ENCODE measurements at regions not wholly inside any gene's neighbourhood (a gene's known extent, or its start where the extent isn't known, plus 50 kb on each side); places are given as distances from the start of the nearest gene placed in this dataset.

DNA sequence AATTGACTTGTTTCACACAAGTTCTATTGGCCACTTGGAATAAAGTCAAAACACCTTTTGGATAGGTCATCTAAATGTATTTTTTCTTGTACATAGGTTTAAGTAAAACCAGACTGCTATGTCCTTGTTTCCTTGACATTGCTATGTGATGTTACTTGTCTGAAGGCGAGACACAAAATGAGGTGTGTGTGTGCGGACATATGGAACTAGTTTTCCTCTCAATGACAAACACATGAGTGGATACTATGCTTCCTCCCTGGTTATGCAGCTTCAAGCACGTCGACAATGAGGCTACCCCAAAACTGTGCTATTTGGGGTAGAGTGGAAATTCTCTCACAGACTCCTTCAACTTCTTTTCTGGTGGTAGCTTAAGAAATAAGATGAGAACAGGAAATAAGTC is 276.8 kb downstream of the GAS1 start:
- Mint-ChIP-seq H3K27ac (no peak overlapping the region), H3K36me3 (peaks cover 0 to 6% of the 10 kb centered on the region in 2 donors), H3K9me3 (peaks cover 5 to 9% of the 10 kb centered on the region in 2 donors)
- DNase-seq (ENCODE audit: low spot score in 2 of 2) (no peak), ATAC-seq (no peak)

DNA sequence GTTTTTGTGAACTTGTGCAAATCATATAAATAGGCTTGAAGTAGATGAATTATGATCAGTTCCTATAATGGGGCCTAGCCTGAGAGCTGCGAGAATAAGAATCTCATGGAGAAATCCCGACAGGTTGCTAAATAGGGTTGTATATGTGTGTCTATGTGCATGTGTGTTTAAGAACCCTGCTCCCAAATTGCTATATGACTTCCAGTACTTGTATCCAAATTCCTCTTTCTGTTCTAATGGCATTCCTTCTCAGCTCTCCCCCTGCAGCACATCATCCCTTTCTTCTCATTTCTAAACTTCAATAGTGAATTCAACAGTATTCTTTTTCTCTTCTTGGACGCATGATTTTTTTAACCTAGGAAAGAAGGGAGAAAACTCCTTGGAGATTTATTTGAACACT is 277.2 kb downstream of the GAS1 start:
- ATAC-seq (no peak), DNase-seq (ENCODE audit: low spot score in 2 of 2) (no peak)
- H3K36me3 Mint-ChIP-seq = peaks cover 0 to 6% of the 10 kb centered on the region in 2 donors
- peaks cover 5 to 9% of the 10 kb centered on the region in 2 donors for H3K9me3 Mint-ChIP-seq
- no peak overlapping the region for H3K27ac Mint-ChIP-seq

- peaks cover 0 to 6% of the 10 kb centered on the region in 2 donors for H3K36me3 Mint-ChIP-seq
- no peak for ATAC-seq
- no peak overlapping the region for H3K27ac Mint-ChIP-seq
- DNase-seq (ENCODE audit: low spot score in 2 of 2) = no peak
- peaks cover 5 to 9% of the 10 kb centered on the region in 2 donors for H3K9me3 Mint-ChIP-seq
Observed at GRCh38 chr9:86669422-86669821, 277.9 kb downstream of the GAS1 start.

DNA sequence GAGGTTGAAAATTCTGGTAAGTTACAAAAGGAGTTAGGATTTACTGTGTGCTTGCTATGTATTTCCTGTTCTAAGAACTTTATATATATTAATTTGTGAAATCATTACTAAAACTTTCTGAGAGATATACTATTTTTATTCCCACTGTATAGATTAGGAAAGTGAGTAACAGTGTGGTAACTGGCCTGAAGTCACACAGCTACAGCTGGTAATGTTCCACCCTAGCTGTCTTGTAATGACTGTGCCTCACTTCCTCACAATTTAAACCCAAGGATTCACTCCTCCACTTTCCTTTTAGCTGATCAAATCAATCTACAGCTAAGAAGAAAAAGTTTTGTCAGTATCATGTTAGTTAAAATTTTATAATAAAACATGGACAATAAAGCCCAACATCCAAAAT is 278.8 kb downstream of the GAS1 start:
- H3K9me3 Mint-ChIP-seq = peaks cover 5 to 9% of the 10 kb centered on the region in 2 donors
- peaks cover 0 to 6% of the 10 kb centered on the region in 2 donors for H3K36me3 Mint-ChIP-seq
- H3K27ac Mint-ChIP-seq = no peak overlapping the region
- DNase-seq (ENCODE audit: low spot score in 2 of 2) (no peak), ATAC-seq (peak; percentile 44 to 92)

DNA sequence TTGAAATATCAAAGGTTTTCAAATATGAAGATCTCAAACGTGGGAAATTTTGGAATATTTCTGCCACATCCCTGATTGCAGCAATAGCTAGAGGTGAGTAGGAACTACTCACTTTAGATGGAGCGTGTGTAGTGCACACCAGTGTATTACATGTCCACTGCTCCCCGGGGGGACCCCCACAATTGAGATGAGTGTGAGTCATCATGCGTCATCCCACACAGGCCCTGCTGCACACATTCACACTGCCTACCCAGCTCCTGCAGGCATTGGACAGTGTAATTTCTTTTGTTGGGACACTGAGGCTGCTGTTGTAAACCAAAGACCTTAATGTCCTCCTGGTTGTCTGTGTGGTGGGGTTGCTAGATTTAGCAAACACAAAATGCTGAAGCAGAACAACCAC is 280.0 kb downstream of the GAS1 start:
- DNase-seq (ENCODE audit: low spot score in 2 of 2) (no peak), ATAC-seq (peak; percentile 31 to 33)
- H3K36me3 Mint-ChIP-seq = peaks cover 0 to 6% of the 10 kb centered on the region in 2 donors
- H3K9me3 Mint-ChIP-seq = peaks cover 5 to 9% of the 10 kb centered on the region in 2 donors
- no peak overlapping the region for H3K27ac Mint-ChIP-seq

GRCh38 chr9:86665416-86665815 is 281.9 kb downstream of the GAS1 start:
- no peak for ATAC-seq
- H3K9me3 Mint-ChIP-seq = peaks cover 4 to 5% of the 10 kb centered on the region in 2 donors
- DNase-seq (ENCODE audit: low spot score in 2 of 2) = no peak
- H3K27ac Mint-ChIP-seq = no peak overlapping the region
- H3K36me3 Mint-ChIP-seq = peaks cover 0 to 6% of the 10 kb centered on the region in 2 donors

GRCh38 chr9:86664603-86665002 is 282.7 kb downstream of the GAS1 start:
- Mint-ChIP-seq H3K9me3 (peaks cover 4 to 5% of the 10 kb centered on the region in 2 donors), H3K27ac (no peak overlapping the region), H3K36me3 (peaks cover 0 to 6% of the 10 kb centered on the region in 2 donors)
- DNase-seq (ENCODE audit: low spot score in 2 of 2) (no peak), ATAC-seq (peak in 1 of 2 donors; percentile 25)

DNA sequence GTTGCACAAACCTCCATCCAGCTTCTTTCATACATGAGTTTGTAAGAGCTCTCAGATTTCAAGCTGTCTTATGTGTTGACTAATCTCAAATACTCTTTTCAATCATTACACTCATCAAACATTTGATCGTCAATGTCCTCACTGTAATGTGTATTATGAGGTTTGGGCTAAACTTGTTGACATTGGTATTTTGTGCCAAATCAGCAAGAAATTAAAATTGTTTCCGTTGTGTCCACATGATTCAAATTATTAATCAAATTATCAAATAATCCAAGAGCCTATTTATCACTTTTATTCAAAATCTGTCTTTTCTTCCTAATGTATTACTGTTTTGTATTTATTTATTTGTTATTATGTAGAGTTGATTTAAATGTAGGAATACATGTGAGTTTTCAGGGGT is 283.4 kb downstream of the GAS1 start:
- no peak for DNase-seq (ENCODE audit: low spot score in 2 of 2)
- no peak for ATAC-seq
- Mint-ChIP-seq H3K36me3 (peaks cover 0 to 6% of the 10 kb centered on the region in 2 donors), H3K9me3 (peaks cover 4 to 9% of the 10 kb centered on the region in 2 donors), H3K27ac (no peak overlapping the region)

DNA sequence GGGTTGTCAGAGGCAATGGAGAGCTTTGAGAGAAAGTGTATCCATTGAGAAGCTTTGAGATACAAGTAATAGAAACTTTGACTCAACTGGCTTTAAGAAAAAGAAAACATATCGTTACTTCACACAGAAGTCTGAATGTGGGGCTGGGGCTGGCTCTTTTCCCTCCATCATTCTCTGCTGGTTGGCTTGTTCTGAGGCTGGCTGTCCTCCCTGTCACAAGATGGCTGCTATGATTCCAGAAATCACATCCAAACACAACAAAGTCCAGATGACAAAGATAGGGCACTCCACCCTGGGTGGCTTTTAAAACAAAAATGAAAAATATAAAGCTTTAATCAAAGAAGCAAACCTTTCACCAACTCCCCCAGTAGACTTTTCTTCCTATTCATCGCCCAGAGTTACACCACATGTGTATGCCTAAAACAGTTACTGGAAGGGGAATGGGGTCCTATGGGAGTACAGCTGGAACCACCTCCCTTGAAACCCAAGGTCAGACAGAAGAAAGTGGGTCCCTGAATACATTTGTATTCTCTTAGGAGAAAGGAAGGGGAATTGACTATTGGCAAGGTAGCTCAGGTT is 284.3 kb downstream of the GAS1 start:
- H3K9me3 Mint-ChIP-seq = peaks cover 4 to 10% of the 10 kb centered on the region in 2 donors
- H3K36me3 Mint-ChIP-seq = peaks cover 0 to 6% of the 10 kb centered on the region in 2 donors
- H3K27ac Mint-ChIP-seq = no peak overlapping the region
- ATAC-seq = no peak
- no peak for DNase-seq (ENCODE audit: low spot score in 2 of 2)

DNA sequence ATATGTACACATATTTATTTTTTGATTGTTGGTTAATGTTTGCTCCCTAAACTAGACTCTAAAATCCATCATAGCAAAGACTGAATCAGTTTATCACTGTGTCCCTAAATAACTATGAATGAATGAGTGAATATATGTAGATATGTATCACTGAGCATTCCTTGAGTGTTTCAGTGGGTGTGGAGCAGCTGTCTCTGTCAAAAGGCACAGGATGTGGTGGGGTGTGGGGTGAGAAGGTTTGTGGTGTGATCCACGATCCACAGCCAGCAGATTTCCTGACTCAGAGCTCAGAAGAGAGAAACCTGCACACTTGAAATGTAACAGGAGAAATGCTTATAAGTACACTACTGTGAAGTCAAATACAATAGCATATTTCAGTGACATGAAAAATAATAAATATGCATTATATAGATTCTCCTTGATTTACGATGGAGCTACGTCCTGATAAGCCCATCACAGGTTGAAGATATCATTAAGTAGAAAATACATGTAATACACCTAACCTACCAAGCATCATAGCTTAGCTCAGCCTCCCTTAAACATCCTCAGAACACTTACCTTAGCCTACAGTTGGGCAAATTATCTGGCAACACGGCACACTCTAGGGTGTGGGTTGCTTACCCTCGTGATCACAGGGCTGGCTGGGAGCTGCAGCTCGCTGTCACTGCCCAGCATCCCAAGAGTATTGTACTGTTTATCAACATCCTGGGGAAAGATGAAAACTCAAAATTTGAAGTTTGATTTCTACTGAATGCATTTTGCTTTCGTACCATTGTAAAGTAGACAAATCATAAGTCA is 287.0 kb downstream of the GAS1 start:
- peak; percentile 36 to 65 for ATAC-seq
- Mint-ChIP-seq H3K27ac (no peak overlapping the region), H3K36me3 (no peaks in the 10 kb centered on the region), H3K9me3 (peaks cover 0 to 5% of the 10 kb centered on the region in 2 donors)
- no peak for DNase-seq (ENCODE audit: low spot score in 2 of 2)

GRCh38 chr9:86659413-86660046 is 287.8 kb downstream of the GAS1 start:
- DNase-seq (ENCODE audit: low spot score in 2 of 2) (no peak), ATAC-seq (peak in 1 of 2 donors; percentile 86)
- no peaks in the 10 kb centered on the region for H3K36me3 Mint-ChIP-seq
- peaks cover 0 to 9% of the 10 kb centered on the region in 2 donors for H3K9me3 Mint-ChIP-seq
- H3K27ac Mint-ChIP-seq = no peak overlapping the region

DNA sequence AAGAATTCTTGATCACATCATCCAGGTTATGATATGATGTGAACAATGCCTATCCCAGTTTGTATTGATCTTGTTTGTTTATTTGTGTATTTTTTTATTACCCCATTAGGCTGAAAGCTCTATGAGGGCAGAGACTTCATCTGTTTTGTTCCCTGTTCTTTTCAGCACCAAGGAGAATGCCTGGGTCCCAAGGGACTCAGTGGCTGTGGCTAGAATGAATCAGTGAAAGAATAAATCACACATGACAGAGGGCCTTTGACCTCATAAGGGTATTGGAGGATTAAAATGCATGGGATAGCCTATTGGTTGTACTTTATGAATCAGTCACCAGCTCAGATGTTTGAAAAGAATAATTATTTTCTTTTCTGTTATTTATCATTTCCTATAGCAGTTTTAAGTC is 292.2 kb downstream of the GAS1 start:
- H3K36me3 Mint-ChIP-seq = no peaks in the 10 kb centered on the region
- H3K27ac Mint-ChIP-seq = no peak overlapping the region
- no peak for DNase-seq (ENCODE audit: low spot score in 2 of 2)
- ATAC-seq = no peak
- peaks cover 0 to 9% of the 10 kb centered on the region in 2 donors for H3K9me3 Mint-ChIP-seq

DNA sequence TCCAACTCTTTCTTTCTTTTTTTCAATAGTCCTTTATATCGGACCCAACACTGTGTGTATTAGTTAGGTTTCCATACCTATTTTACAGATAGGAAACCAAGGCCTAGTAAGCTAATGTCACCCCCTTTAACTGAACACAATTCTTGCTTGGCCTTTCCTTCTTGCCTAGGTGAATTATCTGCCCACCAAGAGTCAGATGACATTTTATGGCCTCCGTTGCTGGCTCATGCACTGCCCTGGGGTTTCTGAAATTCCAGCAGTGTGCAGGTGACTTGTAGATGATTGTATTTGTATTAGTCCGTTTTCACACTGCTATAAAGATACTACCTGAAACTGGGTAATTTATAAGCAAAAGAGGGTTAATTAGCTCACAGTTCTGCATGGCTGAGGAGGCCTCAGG is 293.8 kb downstream of the GAS1 start:
- Mint-ChIP-seq H3K27ac (no peak overlapping the region), H3K36me3 (no peaks in the 10 kb centered on the region), H3K9me3 (peaks cover 0 to 4% of the 10 kb centered on the region in 2 donors)
- ATAC-seq (no peak), DNase-seq (ENCODE audit: low spot score in 2 of 2) (no peak)

- ATAC-seq = no peak
- no peak for DNase-seq (ENCODE audit: low spot score in 2 of 2)
Observed at GRCh38 chr9:86652736-86653135, 294.6 kb downstream of the GAS1 start.

DNA sequence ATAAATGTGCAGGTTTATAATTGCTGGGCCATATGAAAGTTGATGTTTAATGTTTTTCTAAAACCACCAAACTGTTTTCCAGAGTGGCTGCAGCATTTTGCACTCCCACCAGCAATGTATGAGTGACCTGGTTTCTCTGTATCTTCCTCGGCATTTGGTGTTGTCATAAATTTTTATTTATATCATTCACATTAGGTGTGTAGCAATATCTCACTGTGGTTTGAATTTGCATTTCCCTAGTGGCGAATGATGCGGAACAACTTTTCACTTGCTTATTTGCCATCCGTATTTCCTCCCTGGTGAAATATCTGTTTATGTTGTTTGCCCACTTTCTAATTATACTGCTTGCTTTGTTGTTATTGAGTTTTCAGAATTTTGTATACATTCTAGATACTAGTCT is 295.7 kb upstream of the TUT7 start:
- no peaks in the 10 kb centered on the region for H3K36me3 Mint-ChIP-seq
- ATAC-seq (no peak), DNase-seq (ENCODE audit: low spot score in 2 of 2) (no peak)
- no peak overlapping the region for H3K27ac Mint-ChIP-seq
- H3K9me3 Mint-ChIP-seq = peaks cover 0 to 2% of the 10 kb centered on the region in 2 donors

More at GRCh38 chr9:86652736-86653135, 294.6 kb downstream of the GAS1 start:
- H3K27ac Mint-ChIP-seq = no peak overlapping the region
- peaks cover 0 to 4% of the 10 kb centered on the region in 2 donors for H3K9me3 Mint-ChIP-seq
- no peaks in the 10 kb centered on the region for H3K36me3 Mint-ChIP-seq

DNA sequence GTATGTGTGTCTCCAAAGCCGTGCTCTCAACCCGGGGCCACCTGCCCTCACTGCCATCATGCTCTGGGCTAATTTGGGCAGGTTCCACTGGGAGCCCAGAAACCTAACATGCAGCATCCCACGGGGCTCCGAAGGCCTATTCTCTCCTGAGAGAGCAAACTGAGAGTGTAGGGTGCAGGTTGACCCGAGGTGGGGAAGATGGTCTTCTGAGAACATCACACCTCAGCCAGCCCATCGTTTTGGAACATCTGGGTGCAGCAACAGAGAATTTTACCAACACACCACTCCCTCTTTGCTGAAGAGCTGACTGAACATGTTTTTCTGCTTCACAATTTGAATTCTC is 294.6 kb upstream of the TUT7 start:
- H3K36me3 Mint-ChIP-seq = no peaks in the 10 kb centered on the region
- no peaks in the 10 kb centered on the region for H3K9me3 Mint-ChIP-seq
- H3K27ac Mint-ChIP-seq = no peak overlapping the region
- DNase-seq (ENCODE audit: low spot score in 2 of 2) (no peak), ATAC-seq (no peak)

GRCh38 chr9:86648156-86648827 is 294.1 kb upstream of the TUT7 start:
- DNase-seq (ENCODE audit: low spot score in 2 of 2) (no peak), ATAC-seq (no peak)
- no peak overlapping the region for H3K27ac Mint-ChIP-seq
- H3K36me3 Mint-ChIP-seq = no peaks in the 10 kb centered on the region
- H3K9me3 Mint-ChIP-seq = no peaks in the 10 kb centered on the region
